Astrocyte (in vitro differentiated cells and primary cell): ENCODE measurements at regions not wholly inside any gene's neighbourhood (a gene's known extent, or its start where the extent isn't known, plus 50 kb on each side); places are given as distances from the start of the nearest gene placed in this dataset.

ENCODE experiments used
- EZH2 ChIP-seq: IDR thresholded peaks from 2 replicates; pipeline ENCODE4 v1.6.1; 2012; ENCODE audit warnings: mild to moderate bottlenecking, low read length, inconsistent platforms; ENCODE audit not compliant: insufficient read depth
- TF ChIP-seq, protein P1 (sequence below): IDR thresholded peaks from 2 replicates; pipeline ENCODE4 v1.5.1; 2011; ENCODE audit warnings: low read depth, mild to moderate bottlenecking, inconsistent platforms, low read length, moderate library complexity; ENCODE audit not compliant: insufficient read depth

DNA sequence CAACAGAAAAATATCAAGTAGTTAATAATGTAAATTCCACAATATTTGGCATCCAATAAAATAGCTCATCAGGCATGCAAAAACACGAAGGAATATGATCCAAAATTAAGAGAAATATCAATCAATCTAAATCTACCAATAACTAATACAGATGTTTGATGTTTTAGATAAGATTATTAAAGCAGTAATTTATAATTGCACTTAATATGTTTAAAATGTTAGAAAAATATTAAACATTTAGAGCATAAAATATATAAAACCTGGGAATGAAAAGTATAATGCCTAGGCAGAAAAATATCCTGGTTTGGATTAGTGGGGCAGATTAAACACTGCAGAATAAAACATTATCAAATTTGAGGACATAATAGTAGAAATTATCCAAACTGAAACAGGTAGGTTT is 879.9 kb downstream of the FAM181B start:
- TF ChIP-seq, protein P1, sequence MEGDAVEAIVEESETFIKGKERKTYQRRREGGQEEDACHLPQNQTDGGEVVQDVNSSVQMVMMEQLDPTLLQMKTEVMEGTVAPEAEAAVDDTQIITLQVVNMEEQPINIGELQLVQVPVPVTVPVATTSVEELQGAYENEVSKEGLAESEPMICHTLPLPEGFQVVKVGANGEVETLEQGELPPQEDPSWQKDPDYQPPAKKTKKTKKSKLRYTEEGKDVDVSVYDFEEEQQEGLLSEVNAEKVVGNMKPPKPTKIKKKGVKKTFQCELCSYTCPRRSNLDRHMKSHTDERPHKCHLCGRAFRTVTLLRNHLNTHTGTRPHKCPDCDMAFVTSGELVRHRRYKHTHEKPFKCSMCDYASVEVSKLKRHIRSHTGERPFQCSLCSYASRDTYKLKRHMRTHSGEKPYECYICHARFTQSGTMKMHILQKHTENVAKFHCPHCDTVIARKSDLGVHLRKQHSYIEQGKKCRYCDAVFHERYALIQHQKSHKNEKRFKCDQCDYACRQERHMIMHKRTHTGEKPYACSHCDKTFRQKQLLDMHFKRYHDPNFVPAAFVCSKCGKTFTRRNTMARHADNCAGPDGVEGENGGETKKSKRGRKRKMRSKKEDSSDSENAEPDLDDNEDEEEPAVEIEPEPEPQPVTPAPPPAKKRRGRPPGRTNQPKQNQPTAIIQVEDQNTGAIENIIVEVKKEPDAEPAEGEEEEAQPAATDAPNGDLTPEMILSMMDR, result no peak
- no peak for TF ChIP-seq EZH2
